ENCODE measurements at regions not wholly inside any gene's neighbourhood (a gene's known extent, or its start where the extent isn't known, plus 50 kb on each side); places are given as distances from the start of the nearest gene placed in this dataset.

DNA sequence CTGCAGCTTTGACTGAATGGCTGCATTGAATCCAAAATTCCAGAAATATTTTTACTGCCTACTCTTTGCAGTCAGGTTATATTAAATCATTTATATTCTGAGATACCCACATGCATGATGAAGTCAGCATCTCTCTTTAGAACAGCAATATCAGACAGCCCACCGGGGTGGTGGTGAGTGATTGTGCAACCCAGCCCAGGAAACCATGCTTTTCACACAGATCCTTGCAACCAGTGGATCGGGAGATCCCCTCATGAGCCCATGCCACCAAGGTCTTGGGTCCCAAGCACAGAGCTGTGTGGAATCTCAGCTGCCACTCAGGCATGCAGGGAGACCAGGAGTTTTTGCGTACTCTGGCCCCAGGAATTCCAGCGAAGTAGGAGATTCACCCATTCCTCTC lies 226.5 kb downstream of the DTWD2 start:
- Histone ChIP-seq H3K27me3 (ENCODE audit: control insufficient read depth, low read length) (no peaks in the 10 kb centered on the region), H3K27ac (ENCODE audit: low read depth, low read length) (no peak overlapping the region)

DNA sequence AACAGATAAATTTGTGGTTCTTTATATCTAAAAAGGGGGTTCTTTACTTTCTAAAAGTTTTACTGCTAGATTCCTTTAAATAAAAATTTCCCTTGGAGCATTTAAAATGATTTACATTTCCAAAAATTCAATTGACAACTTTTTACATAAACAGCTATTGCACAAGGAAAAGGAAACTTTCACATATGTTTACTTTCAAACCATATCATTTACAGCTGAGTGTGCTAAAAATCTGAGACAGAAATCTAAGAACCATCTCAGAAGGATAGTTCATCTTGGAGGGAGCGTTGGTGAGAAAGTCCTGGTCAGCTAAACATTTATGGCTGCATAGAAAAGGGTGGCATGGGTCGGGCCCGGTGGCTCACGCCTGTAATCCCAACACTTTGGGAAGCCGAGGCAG lies 235.4 kb downstream of the DTWD2 start:
- TF ChIP-seq, protein P1, sequence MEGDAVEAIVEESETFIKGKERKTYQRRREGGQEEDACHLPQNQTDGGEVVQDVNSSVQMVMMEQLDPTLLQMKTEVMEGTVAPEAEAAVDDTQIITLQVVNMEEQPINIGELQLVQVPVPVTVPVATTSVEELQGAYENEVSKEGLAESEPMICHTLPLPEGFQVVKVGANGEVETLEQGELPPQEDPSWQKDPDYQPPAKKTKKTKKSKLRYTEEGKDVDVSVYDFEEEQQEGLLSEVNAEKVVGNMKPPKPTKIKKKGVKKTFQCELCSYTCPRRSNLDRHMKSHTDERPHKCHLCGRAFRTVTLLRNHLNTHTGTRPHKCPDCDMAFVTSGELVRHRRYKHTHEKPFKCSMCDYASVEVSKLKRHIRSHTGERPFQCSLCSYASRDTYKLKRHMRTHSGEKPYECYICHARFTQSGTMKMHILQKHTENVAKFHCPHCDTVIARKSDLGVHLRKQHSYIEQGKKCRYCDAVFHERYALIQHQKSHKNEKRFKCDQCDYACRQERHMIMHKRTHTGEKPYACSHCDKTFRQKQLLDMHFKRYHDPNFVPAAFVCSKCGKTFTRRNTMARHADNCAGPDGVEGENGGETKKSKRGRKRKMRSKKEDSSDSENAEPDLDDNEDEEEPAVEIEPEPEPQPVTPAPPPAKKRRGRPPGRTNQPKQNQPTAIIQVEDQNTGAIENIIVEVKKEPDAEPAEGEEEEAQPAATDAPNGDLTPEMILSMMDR (IDR thresholded peaks at IDR 0.05; ENCODE audit: low read depth, low read length, poor library complexity, severe bottlenecking) = no peak
- no peak for TF ChIP-seq EZH2phosphoT487 (IDR thresholded peaks at IDR 0.05; ENCODE audit: borderline replicate concordance, low read length)
- Histone ChIP-seq H3K36me3 (ENCODE audit: control insufficient read depth, low read length) (no peaks in the 10 kb centered on the region), H3K4me2 (ENCODE audit: low read length) (no peak overlapping the region), H3F3A (ENCODE audit: control insufficient read depth, insufficient read depth) (no peaks in the 10 kb centered on the region), H3K79me2 (ENCODE audit: control insufficient read depth, low read length) (no peaks in the 10 kb centered on the region), H3K9me3 (ENCODE audit: control insufficient read depth, insufficient read depth, low read length) (no peaks in the 10 kb centered on the region), H3K4me1 (ENCODE audit: control insufficient read depth, low read length) (no peaks in the 10 kb centered on the region), H4K20me1 (ENCODE audit: control insufficient read depth, insufficient read depth, low read depth, low read length) (no peaks in the 10 kb centered on the region), H3K27me3 (ENCODE audit: control insufficient read depth, low read length) (no peaks in the 10 kb centered on the region), H3K9me2 (replicated peaks; ENCODE audit: control insufficient read depth, low read length) (no peaks in the 10 kb centered on the region), H3K4me3 (ENCODE audit: low read length) (no peak overlapping the region), H3K27ac (ENCODE audit: low read depth, low read length) (no peak overlapping the region)

More for the DNA sequence above, 226.5 kb downstream of the DTWD2 start:
- H3K9me3 ChIP-seq (ENCODE audit: control insufficient read depth, insufficient read depth, low read length) = no peaks in the 10 kb centered on the region; the same call in 1 of the 2 replicates
- no peaks in the 10 kb centered on the region for H3F3A ChIP-seq (ENCODE audit: control insufficient read depth, insufficient read depth)
- no peaks in the 10 kb centered on the region for H3K36me3 ChIP-seq (ENCODE audit: control insufficient read depth, low read length)
- no peak overlapping the region for H3K4me3 ChIP-seq (ENCODE audit: low read length)
- H4K20me1 ChIP-seq (ENCODE audit: control insufficient read depth, insufficient read depth, low read depth, low read length) = no peaks in the 10 kb centered on the region
- no peaks in the 10 kb centered on the region for H3K4me1 ChIP-seq (ENCODE audit: control insufficient read depth, low read length)
- no peak overlapping the region for H3K4me2 ChIP-seq (ENCODE audit: low read length)
- H3K9me2 ChIP-seq (replicated peaks; ENCODE audit: control insufficient read depth, low read length) = no peaks in the 10 kb centered on the region
- H3K79me2 ChIP-seq (ENCODE audit: control insufficient read depth, low read length) = no peaks in the 10 kb centered on the region
- TF ChIP-seq, protein P1 (IDR thresholded peaks at IDR 0.05; ENCODE audit: low read depth, low read length, poor library complexity, severe bottlenecking) = no peak
- TF ChIP-seq EZH2phosphoT487 (IDR thresholded peaks at IDR 0.05; ENCODE audit: borderline replicate concordance, low read length) = no peak

GRCh38 chr5:118736396-118736795 lies 252.0 kb downstream of the DTWD2 start:
- Histone ChIP-seq H3F3A (ENCODE audit: control insufficient read depth, insufficient read depth) (no peaks in the 10 kb centered on the region), H3K4me2 (ENCODE audit: low read length) (no peak overlapping the region), H3K27me3 (ENCODE audit: control insufficient read depth, low read length) (no peaks in the 10 kb centered on the region), H3K9me2 (replicated peaks; ENCODE audit: control insufficient read depth, low read length) (no peaks in the 10 kb centered on the region), H4K20me1 (ENCODE audit: control insufficient read depth, insufficient read depth, low read depth, low read length) (no peaks in the 10 kb centered on the region), H3K27ac (ENCODE audit: low read depth, low read length) (no peak overlapping the region), H3K79me2 (ENCODE audit: control insufficient read depth, low read length) (no peaks in the 10 kb centered on the region), H3K9me3 (ENCODE audit: control insufficient read depth, insufficient read depth, low read length) (no peaks in the 10 kb centered on the region), H3K36me3 (ENCODE audit: control insufficient read depth, low read length) (no peaks in the 10 kb centered on the region), H3K4me1 (ENCODE audit: control insufficient read depth, low read length) (no peaks in the 10 kb centered on the region), H3K4me3 (ENCODE audit: low read length) (no peak overlapping the region)
- no peak for TF ChIP-seq EZH2phosphoT487 (IDR thresholded peaks at IDR 0.05; ENCODE audit: borderline replicate concordance, low read length)
- TF ChIP-seq, protein P1 (IDR thresholded peaks at IDR 0.05; ENCODE audit: low read depth, low read length, poor library complexity, severe bottlenecking) = no peak
